ENCODE measurements at regions not wholly inside any gene's neighbourhood (a gene's known extent, or its start where the extent isn't known, plus 50 kb on each side); places are given as distances from the start of the nearest gene placed in this dataset.

GRCh38 chr6:132165677-132166076, 214.5 kb upstream of the CCN2 start:
- DNase-seq (ENCODE audit: insufficient read length, low spot score) = no peak

GRCh38 chr6:132161283-132161682, 210.1 kb upstream of the CCN2 start:
- DNase-seq (ENCODE audit: insufficient read length, low spot score) = no peak
- no peak for TF ChIP-seq PAX5 (IDR thresholded peaks at IDR 0.05; ENCODE audit: insufficient read depth, low read length, severe bottlenecking)
- no peak for TF ChIP-seq POLR2A (IDR thresholded peaks at IDR 0.05; ENCODE audit: low read depth, low read length)
- no peak for TF ChIP-seq SPI1 (IDR thresholded peaks at IDR 0.05; ENCODE audit: low read depth, low read length)
- TF ChIP-seq TAF1 (IDR thresholded peaks at IDR 0.05; ENCODE audit: low read depth, low read length) = no peak
- no peak for TF ChIP-seq POU2F2 (IDR thresholded peaks at IDR 0.05; ENCODE audit: low read depth, low read length)
- no peak for TF ChIP-seq POLR2AphosphoS5 (IDR thresholded peaks at IDR 0.05; ENCODE audit: low read depth, low read length)
- FAIRE-seq = no peak

More at GRCh38 chr6:132165677-132166076, 214.5 kb upstream of the CCN2 start:
- no peak for TF ChIP-seq PAX5 (IDR thresholded peaks at IDR 0.05; ENCODE audit: insufficient read depth, low read length, severe bottlenecking)
- TF ChIP-seq POU2F2 (IDR thresholded peaks at IDR 0.05; ENCODE audit: low read depth, low read length) = no peak
- TF ChIP-seq SPI1 (IDR thresholded peaks at IDR 0.05; ENCODE audit: low read depth, low read length) = no peak
- no peak for TF ChIP-seq POLR2AphosphoS5 (IDR thresholded peaks at IDR 0.05; ENCODE audit: low read depth, low read length)
- TF ChIP-seq TAF1 (IDR thresholded peaks at IDR 0.05; ENCODE audit: low read depth, low read length) = no peak
- no peak for TF ChIP-seq POLR2A (IDR thresholded peaks at IDR 0.05; ENCODE audit: low read depth, low read length)
- FAIRE-seq = no peak

- DNase-seq (ENCODE audit: insufficient read length, low spot score) (no peak), FAIRE-seq (no peak)
- TF ChIP-seq POU2F2 (IDR thresholded peaks at IDR 0.05; ENCODE audit: low read depth, low read length) (no peak), PAX5 (IDR thresholded peaks at IDR 0.05; ENCODE audit: insufficient read depth, low read length, severe bottlenecking) (no peak), POLR2AphosphoS5 (IDR thresholded peaks at IDR 0.05; ENCODE audit: low read depth, low read length) (no peak), SPI1 (IDR thresholded peaks at IDR 0.05; ENCODE audit: low read depth, low read length) (no peak), POLR2A (IDR thresholded peaks at IDR 0.05; ENCODE audit: low read depth, low read length) (no peak), TAF1 (IDR thresholded peaks at IDR 0.05; ENCODE audit: low read depth, low read length) (no peak)
These were observed 202.2 kb upstream of the CCN2 start for GRCh38 chr6:132153221-132153898.

- no peak for TF ChIP-seq PAX5 (IDR thresholded peaks at IDR 0.05; ENCODE audit: insufficient read depth, low read length, severe bottlenecking)
- TF ChIP-seq POLR2A (IDR thresholded peaks at IDR 0.05; ENCODE audit: low read depth, low read length) = no peak
- no peak for TF ChIP-seq TAF1 (IDR thresholded peaks at IDR 0.05; ENCODE audit: low read depth, low read length)
- no peak for TF ChIP-seq POLR2AphosphoS5 (IDR thresholded peaks at IDR 0.05; ENCODE audit: low read depth, low read length)
- no peak for TF ChIP-seq POU2F2 (IDR thresholded peaks at IDR 0.05; ENCODE audit: low read depth, low read length)
- no peak for TF ChIP-seq SPI1 (IDR thresholded peaks at IDR 0.05; ENCODE audit: low read depth, low read length)
- FAIRE-seq = no peak
- DNase-seq (ENCODE audit: insufficient read length, low spot score) = no peak
These were observed 196.4 kb upstream of the CCN2 start for GRCh38 chr6:132147530-132148011.

GRCh38 chr6:132144456-132144855, 193.3 kb upstream of the CCN2 start:
- TF ChIP-seq POU2F2 (IDR thresholded peaks at IDR 0.05; ENCODE audit: low read depth, low read length) (no peak), POLR2AphosphoS5 (IDR thresholded peaks at IDR 0.05; ENCODE audit: low read depth, low read length) (no peak), PAX5 (IDR thresholded peaks at IDR 0.05; ENCODE audit: insufficient read depth, low read length, severe bottlenecking) (no peak), POLR2A (IDR thresholded peaks at IDR 0.05; ENCODE audit: low read depth, low read length) (no peak), TAF1 (IDR thresholded peaks at IDR 0.05; ENCODE audit: low read depth, low read length) (no peak)
- no peak for DNase-seq (ENCODE audit: insufficient read length, low spot score)
- no peak for FAIRE-seq

- FAIRE-seq (no peak), DNase-seq (ENCODE audit: insufficient read length, low spot score) (no peak)
- TF ChIP-seq POLR2AphosphoS5 (IDR thresholded peaks at IDR 0.05; ENCODE audit: low read depth, low read length) (no peak), POLR2A (IDR thresholded peaks at IDR 0.05; ENCODE audit: low read depth, low read length) (no peak), SPI1 (IDR thresholded peaks at IDR 0.05; ENCODE audit: low read depth, low read length) (no peak), TAF1 (IDR thresholded peaks at IDR 0.05; ENCODE audit: low read depth, low read length) (no peak), PAX5 (IDR thresholded peaks at IDR 0.05; ENCODE audit: insufficient read depth, low read length, severe bottlenecking) (no peak), POU2F2 (IDR thresholded peaks at IDR 0.05; ENCODE audit: low read depth, low read length) (no peak)
These were observed 192.1 kb upstream of the CCN2 start for GRCh38 chr6:132143258-132143657.

GRCh38 chr6:132142768-132143167, 191.6 kb upstream of the CCN2 start:
- FAIRE-seq (no peak), DNase-seq (ENCODE audit: insufficient read length, low spot score) (no peak)
- TF ChIP-seq POLR2AphosphoS5 (IDR thresholded peaks at IDR 0.05; ENCODE audit: low read depth, low read length) (no peak), POLR2A (IDR thresholded peaks at IDR 0.05; ENCODE audit: low read depth, low read length) (no peak), SPI1 (IDR thresholded peaks at IDR 0.05; ENCODE audit: low read depth, low read length) (no peak), POU2F2 (IDR thresholded peaks at IDR 0.05; ENCODE audit: low read depth, low read length) (no peak), PAX5 (IDR thresholded peaks at IDR 0.05; ENCODE audit: insufficient read depth, low read length, severe bottlenecking) (no peak), TAF1 (IDR thresholded peaks at IDR 0.05; ENCODE audit: low read depth, low read length) (no peak)

GRCh38 chr6:132142308-132142707, 191.1 kb upstream of the CCN2 start:
- FAIRE-seq (no peak), DNase-seq (ENCODE audit: insufficient read length, low spot score) (no peak)
- no peak for TF ChIP-seq PAX5 (IDR thresholded peaks at IDR 0.05; ENCODE audit: insufficient read depth, low read length, severe bottlenecking)
- no peak for TF ChIP-seq POLR2A (IDR thresholded peaks at IDR 0.05; ENCODE audit: low read depth, low read length)
- no peak for TF ChIP-seq SPI1 (IDR thresholded peaks at IDR 0.05; ENCODE audit: low read depth, low read length)
- no peak for TF ChIP-seq POLR2AphosphoS5 (IDR thresholded peaks at IDR 0.05; ENCODE audit: low read depth, low read length)
- TF ChIP-seq POU2F2 (IDR thresholded peaks at IDR 0.05; ENCODE audit: low read depth, low read length) = no peak
- no peak for TF ChIP-seq TAF1 (IDR thresholded peaks at IDR 0.05; ENCODE audit: low read depth, low read length)

GRCh38 chr6:132140189-132140588, 189.0 kb upstream of the CCN2 start:
- TF ChIP-seq POU2F2 (IDR thresholded peaks at IDR 0.05; ENCODE audit: low read depth, low read length) (no peak), TAF1 (IDR thresholded peaks at IDR 0.05; ENCODE audit: low read depth, low read length) (no peak), POLR2A (IDR thresholded peaks at IDR 0.05; ENCODE audit: low read depth, low read length) (no peak), SPI1 (IDR thresholded peaks at IDR 0.05; ENCODE audit: low read depth, low read length) (no peak), PAX5 (IDR thresholded peaks at IDR 0.05; ENCODE audit: insufficient read depth, low read length, severe bottlenecking) (no peak)
- FAIRE-seq = no peak
- no peak for DNase-seq (ENCODE audit: insufficient read length, low spot score)
